ENCODE measurements at regions not wholly inside any gene's neighbourhood (a gene's known extent, or its start where the extent isn't known, plus 50 kb on each side); places are given as distances from the start of the nearest gene placed in this dataset.

DNA sequence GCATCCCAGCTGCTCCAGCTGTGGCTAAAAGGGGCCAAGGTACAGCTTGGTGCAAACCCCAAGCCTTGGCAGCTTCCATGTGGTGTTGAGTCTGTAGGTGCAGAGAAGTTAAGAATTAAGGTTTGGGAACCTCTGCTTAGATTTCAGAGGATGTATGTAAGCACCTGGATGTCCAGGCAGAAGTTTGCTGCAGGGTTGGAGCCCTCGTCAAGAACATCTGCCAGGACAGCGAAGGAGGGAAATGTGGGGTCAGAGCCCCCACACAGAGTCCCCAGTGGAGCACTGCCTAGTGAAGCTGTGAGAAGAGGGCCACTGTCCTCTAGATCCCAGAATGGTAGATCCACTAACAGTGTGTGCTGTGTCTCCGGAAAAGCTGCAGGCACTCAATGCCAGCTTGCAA, 236.2 kb upstream of the ADRA1B start:
- TF ChIP-seq GATA3 (IDR thresholded peaks at IDR 0.05; ENCODE audit: low read depth, low read length) (no peak), GATA2 (IDR thresholded peaks at IDR 0.05; ENCODE audit: low read depth, low read length) (no peak)

- TF ChIP-seq GATA3 (IDR thresholded peaks at IDR 0.05; ENCODE audit: low read depth, low read length), result no peak
- no peak for TF ChIP-seq GATA2 (IDR thresholded peaks at IDR 0.05; ENCODE audit: low read depth, low read length)
Measured at GRCh38 chr5:159681661-159682060, 234.6 kb upstream of the ADRA1B start.

GRCh38 chr5:159682623-159683022, 233.7 kb upstream of the ADRA1B start:
- TF ChIP-seq GATA3 (IDR thresholded peaks at IDR 0.05; ENCODE audit: low read depth, low read length) (no peak), GATA2 (IDR thresholded peaks at IDR 0.05; ENCODE audit: low read depth, low read length) (no peak)

DNA sequence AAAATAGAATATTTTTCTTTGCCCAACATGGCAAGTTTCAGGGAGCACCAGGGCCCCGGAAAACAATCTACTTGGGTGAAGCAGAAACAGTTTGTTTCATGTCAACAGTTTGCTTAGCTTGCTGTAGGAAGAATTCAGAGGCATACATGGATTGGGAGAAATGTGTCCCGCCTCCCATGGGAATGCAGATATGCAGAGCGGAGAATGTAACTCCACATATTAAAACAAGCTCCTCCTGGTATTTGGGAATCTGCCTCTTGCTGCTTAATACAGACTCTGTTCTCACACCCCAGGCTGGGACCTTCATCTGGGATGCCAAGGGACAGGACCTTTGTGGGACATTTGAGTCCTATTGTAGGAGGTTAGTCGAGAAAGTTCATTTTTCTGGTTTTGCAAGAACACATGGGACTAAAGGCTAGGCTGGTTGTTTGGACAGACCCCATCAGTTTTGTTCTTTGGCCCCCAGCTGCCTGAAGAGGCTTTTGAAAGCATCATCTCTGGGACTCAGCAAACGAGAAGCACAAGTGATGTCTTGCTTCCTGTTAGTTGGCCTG, 220.5 kb upstream of the ADRA1B start:
- TF ChIP-seq GATA3 (IDR thresholded peaks at IDR 0.05; ENCODE audit: low read depth, low read length) (no peak), GATA2 (IDR thresholded peaks at IDR 0.05; ENCODE audit: low read depth, low read length) (no peak)

DNA sequence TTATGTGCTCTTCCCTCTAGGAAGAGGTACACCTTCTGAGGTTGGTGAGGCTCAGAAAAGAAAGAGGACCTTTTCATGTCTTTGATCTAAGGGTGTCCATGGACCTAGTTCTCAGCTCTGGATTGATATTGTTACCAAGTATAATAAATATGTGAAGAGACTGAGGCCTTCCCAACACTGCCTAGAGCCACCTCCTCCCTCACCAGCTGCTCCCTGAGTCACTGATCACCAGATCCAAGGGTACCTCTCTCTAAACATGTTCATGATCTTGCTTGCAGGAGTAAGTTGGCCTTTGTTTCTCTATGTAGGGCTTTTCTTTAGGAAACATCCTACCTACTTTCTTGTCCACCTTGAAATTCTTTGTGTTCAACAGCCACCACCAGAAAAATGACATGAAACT, 218.8 kb upstream of the ADRA1B start:
- TF ChIP-seq GATA3 (IDR thresholded peaks at IDR 0.05; ENCODE audit: low read depth, low read length) (no peak), GATA2 (IDR thresholded peaks at IDR 0.05; ENCODE audit: low read depth, low read length) (no peak)

GRCh38 chr5:159698322-159698721, 218.0 kb upstream of the ADRA1B start:
- no peak for TF ChIP-seq GATA2 (IDR thresholded peaks at IDR 0.05; ENCODE audit: low read depth, low read length)
- TF ChIP-seq GATA3 (IDR thresholded peaks at IDR 0.05; ENCODE audit: low read depth, low read length), result no peak

DNA sequence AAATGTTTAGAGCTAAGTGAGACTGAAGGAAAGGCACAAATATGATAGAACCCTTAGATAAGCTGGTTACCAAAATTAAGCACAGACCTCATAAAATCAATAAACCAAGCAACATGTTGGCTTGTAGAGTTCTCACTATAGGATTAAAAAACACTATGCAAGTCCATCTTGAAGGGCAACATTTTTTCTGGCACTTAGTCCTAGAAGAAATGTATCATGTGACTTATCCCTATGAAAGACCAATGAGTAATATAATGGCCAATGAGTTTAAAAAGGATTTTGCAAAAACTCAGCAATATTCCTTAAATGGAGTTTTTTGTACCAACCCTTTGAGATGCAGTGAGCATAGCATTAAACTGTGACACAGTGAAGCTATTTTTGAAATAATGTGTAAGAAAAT, 216.3 kb upstream of the ADRA1B start:
- TF ChIP-seq GATA3 (IDR thresholded peaks at IDR 0.05; ENCODE audit: low read depth, low read length), result no peak
- no peak for TF ChIP-seq GATA2 (IDR thresholded peaks at IDR 0.05; ENCODE audit: low read depth, low read length)

- no peak for TF ChIP-seq GATA2 (IDR thresholded peaks at IDR 0.05; ENCODE audit: low read depth, low read length)
- TF ChIP-seq GATA3 (IDR thresholded peaks at IDR 0.05; ENCODE audit: low read depth, low read length), result no peak
Measured at GRCh38 chr5:159702301-159702700, 214.0 kb upstream of the ADRA1B start.

GRCh38 chr5:159702826-159703225, 213.5 kb upstream of the ADRA1B start:
- TF ChIP-seq GATA3 (IDR thresholded peaks at IDR 0.05; ENCODE audit: low read depth, low read length), result no peak
- no peak for TF ChIP-seq GATA2 (IDR thresholded peaks at IDR 0.05; ENCODE audit: low read depth, low read length)

DNA sequence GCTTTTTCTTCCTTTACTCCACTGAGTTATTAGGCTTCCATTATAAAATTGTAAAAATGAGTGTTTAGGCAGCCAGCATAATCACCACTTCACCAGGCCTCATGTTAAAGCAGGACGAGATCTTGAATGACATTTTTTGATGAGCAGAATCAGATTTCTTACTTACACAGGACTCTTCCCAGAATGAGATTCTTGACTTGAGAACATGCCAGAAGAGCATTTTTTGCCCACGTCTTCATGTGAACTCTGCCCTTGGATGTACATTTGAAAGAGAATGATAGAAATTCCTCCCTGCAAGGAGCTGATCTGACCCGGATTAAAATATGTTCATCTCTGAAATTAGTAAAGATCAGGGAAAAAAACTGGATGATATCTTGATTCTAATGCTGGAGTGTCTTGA, 212.1 kb upstream of the ADRA1B start:
- TF ChIP-seq GATA3 (IDR thresholded peaks at IDR 0.05; ENCODE audit: low read depth, low read length) (no peak), GATA2 (IDR thresholded peaks at IDR 0.05; ENCODE audit: low read depth, low read length) (no peak)

- TF ChIP-seq GATA2 (IDR thresholded peaks at IDR 0.05; ENCODE audit: low read depth, low read length) (no peak), GATA3 (IDR thresholded peaks at IDR 0.05; ENCODE audit: low read depth, low read length) (no peak)
Measured at GRCh38 chr5:159705948-159706347, 210.3 kb upstream of the ADRA1B start.

- no peak for TF ChIP-seq GATA2 (IDR thresholded peaks at IDR 0.05; ENCODE audit: low read depth, low read length)
- TF ChIP-seq GATA3 (IDR thresholded peaks at IDR 0.05; ENCODE audit: low read depth, low read length), result no peak
Measured at GRCh38 chr5:159708090-159708489, 208.2 kb upstream of the ADRA1B start.

GRCh38 chr5:159712672-159713071, 203.6 kb upstream of the ADRA1B start:
- TF ChIP-seq GATA2 (IDR thresholded peaks at IDR 0.05; ENCODE audit: low read depth, low read length) (no peak), GATA3 (IDR thresholded peaks at IDR 0.05; ENCODE audit: low read depth, low read length) (no peak)

- no peak for TF ChIP-seq GATA2 (IDR thresholded peaks at IDR 0.05; ENCODE audit: low read depth, low read length)
- TF ChIP-seq GATA3 (IDR thresholded peaks at IDR 0.05; ENCODE audit: low read depth, low read length), result no peak
Measured at GRCh38 chr5:159713254-159713653, 203.0 kb upstream of the ADRA1B start.

GRCh38 chr5:159713773-159714172, 202.5 kb upstream of the ADRA1B start:
- TF ChIP-seq GATA3 (IDR thresholded peaks at IDR 0.05; ENCODE audit: low read depth, low read length), result no peak
- no peak for TF ChIP-seq GATA2 (IDR thresholded peaks at IDR 0.05; ENCODE audit: low read depth, low read length)

DNA sequence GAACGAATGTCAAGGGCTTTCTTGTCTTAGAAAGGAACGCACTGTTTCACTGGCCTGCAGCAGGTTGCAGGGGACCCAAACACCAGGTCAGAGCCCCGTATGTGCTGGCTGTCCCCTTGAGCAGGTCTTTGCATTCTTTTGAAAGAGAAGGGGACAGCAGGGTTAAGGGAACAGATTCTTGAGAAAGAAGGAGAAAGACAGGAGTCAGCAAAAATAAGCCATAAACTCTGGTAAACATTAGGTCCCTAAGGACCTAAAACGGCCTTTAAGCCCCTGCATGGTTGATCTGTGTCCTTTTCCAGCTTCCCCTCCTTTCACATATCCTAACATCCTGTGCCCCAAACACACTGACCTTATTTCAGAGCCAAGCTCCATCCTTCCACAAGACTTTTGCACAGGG, 190.8 kb upstream of the ADRA1B start:
- TF ChIP-seq GATA3 (IDR thresholded peaks at IDR 0.05; ENCODE audit: low read depth, low read length) (no peak), GATA2 (IDR thresholded peaks at IDR 0.05; ENCODE audit: low read depth, low read length) (no peak)

Measured in SH-SY5Y (cell line).